HL-60 (cell line): ENCODE measurements at regions not wholly inside any gene's neighbourhood (a gene's known extent, or its start where the extent isn't known, plus 50 kb on each side); places are given as distances from the start of the nearest gene placed in this dataset.

Experiments used
- DNase-seq, 2 experiments: peaks; one replicate each; pipeline ENCODE4 v3.0.0-alpha.2; 2010 to 2020; ENCODE audit warnings: low read depth in 1 of 2, low spot score in 1 of 2
- H3K27ac ChIP-seq: fragments of 250-450 bp; sonication (Bioruptor Pico); replicated peaks from 2 replicates; pipeline ENCODE4 v1.5.1; 2020; ENCODE audit warnings: mild to moderate bottlenecking, moderate library complexity
- H3K27me3 ChIP-seq: fragments of 250-450 bp; sonication (Bioruptor Pico); 2 replicates; pipeline ENCODE4 v1.5.1; 2021; ENCODE audit warnings: mild to moderate bottlenecking, moderate library complexity; ENCODE audit not compliant: insufficient read depth, poor library complexity, severe bottlenecking
- H3K4me3 ChIP-seq: replicated peaks from 2 replicates; pipeline ENCODE4 v1.5.1; 2011; ENCODE audit warnings: mild to moderate bottlenecking, control low read depth, low read length; ENCODE audit not compliant: insufficient read depth
- CTCF ChIP-seq: IDR thresholded peaks from one replicate; pipeline ENCODE4 v1.5.1; 2011; ENCODE audit warnings: low read length, control low read depth, inconsistent platforms; ENCODE audit not compliant: insufficient read depth
- GABPA ChIP-seq: IDR thresholded peaks from 2 replicates; pipeline ENCODE4 v1.6.1; 2012; ENCODE audit warnings: low read depth
- POLR2AphosphoS5 ChIP-seq: IDR thresholded peaks from 2 replicates; pipeline ENCODE4 v1.6.1; 2012; ENCODE audit warnings: low read depth
- REST ChIP-seq: IDR thresholded peaks from 2 replicates; pipeline ENCODE4 v1.6.1; 2012; ENCODE audit warnings: low read depth; ENCODE audit not compliant: insufficient replicate concordance
- SPI1 ChIP-seq: IDR thresholded peaks from 2 replicates; pipeline ENCODE4 v1.6.1; 2012; ENCODE audit warnings: low read depth, mild to moderate bottlenecking, borderline replicate concordance

DNA sequence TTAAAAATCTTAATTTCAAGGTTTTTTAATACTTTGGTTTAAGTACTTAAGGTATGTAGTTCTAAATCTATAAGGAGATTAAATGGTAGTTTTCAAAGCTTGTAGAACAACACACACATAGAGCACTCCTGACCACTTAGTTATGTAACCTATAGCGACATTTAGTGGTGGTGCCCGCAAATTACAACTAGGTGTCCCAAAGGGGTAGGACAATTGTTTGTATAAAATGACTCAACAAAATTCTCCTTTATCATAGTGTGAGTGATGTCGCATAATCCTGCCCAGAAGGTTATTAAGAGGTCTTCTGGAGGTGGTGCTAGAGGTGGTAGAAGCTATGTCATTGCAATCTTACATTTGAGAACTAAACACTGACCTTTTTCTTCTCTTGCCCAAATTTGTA, 373.0 kb upstream of the RASGEF1B start:
- peak; percentile 32 to 58 for DNase-seq
- TF ChIP-seq POLR2AphosphoS5: no peak
- TF ChIP-seq REST: no peak
- peak; percentile 79 for TF ChIP-seq CTCF
- no peak for TF ChIP-seq SPI1
- no peak for TF ChIP-seq GABPA
- H3K27ac ChIP-seq: no peak overlapping the region
- no peaks in the 10 kb centered on the region for H3K27me3 ChIP-seq
- no peak overlapping the region for H3K4me3 ChIP-seq

DNA sequence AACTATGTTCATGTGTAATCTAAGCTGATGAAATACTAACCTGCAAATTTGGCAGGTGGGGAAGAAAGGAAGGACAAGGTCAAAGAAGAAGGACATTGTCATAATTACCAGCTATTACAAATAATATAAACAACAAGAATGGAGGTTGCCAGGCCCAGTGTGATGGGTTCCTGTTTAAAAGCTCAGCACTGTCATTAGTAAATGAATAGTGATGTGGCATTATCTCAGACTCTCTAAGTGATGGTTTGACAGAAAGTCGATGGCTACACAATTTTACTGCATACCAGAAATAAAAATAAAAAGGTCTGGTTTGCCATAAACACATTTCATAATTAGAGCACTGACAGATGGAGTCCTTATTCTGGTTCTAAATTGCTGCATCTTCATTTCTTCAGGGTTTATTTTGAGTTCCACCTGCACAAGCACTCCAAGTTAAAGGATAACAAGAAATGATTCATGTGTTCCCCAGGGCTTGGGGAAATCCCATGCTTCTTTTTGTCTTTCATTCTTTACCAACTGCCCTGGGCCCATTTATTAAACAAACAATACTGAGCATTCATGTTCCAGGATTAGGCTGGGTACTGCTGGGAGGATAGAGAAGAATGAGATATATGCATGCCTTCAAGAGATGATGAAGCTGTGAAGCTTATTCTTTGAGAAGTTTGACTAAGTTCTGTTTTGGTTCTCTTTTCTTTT, 367.8 kb upstream of the RASGEF1B start:
- no peak for DNase-seq
- TF ChIP-seq REST (no peak), SPI1 (no peak), POLR2AphosphoS5 (no peak), GABPA (no peak), CTCF (no peak)

GRCh38 chr4:81838586-81838985, 366.9 kb upstream of the RASGEF1B start:
- Histone ChIP-seq H3K27ac (no peak overlapping the region), H3K4me3 (no peak overlapping the region), H3K27me3 (no peaks in the 10 kb centered on the region)
- DNase-seq: no peak
- TF ChIP-seq GABPA: no peak
- TF ChIP-seq CTCF: no peak
- no peak for TF ChIP-seq SPI1
- no peak for TF ChIP-seq POLR2AphosphoS5
- no peak for TF ChIP-seq REST

More for the DNA sequence above, 367.8 kb upstream of the RASGEF1B start:
- Histone ChIP-seq H3K4me3 (no peak overlapping the region), H3K27me3 (no peaks in the 10 kb centered on the region), H3K27ac (no peak overlapping the region)
